Activated CD4-positive, alpha-beta T cell treated with anti-CD3 and anti-CD28 coated beads, Interleukin-2, Interleukin-6, amounts not matched to agents 100 ng/mL and 50 ng/mL, durations not matched to agents 16 hours and 8 hours (primary cell): ENCODE measurements at regions not wholly inside any gene's neighbourhood (a gene's known extent, or its start where the extent isn't known, plus 50 kb on each side); places are given as distances from the start of the nearest gene placed in this dataset.

Source experiments
- DNase-seq: peaks from one replicate; pipeline ENCODE4 v3.0.0-alpha.2; 2020

DNA sequence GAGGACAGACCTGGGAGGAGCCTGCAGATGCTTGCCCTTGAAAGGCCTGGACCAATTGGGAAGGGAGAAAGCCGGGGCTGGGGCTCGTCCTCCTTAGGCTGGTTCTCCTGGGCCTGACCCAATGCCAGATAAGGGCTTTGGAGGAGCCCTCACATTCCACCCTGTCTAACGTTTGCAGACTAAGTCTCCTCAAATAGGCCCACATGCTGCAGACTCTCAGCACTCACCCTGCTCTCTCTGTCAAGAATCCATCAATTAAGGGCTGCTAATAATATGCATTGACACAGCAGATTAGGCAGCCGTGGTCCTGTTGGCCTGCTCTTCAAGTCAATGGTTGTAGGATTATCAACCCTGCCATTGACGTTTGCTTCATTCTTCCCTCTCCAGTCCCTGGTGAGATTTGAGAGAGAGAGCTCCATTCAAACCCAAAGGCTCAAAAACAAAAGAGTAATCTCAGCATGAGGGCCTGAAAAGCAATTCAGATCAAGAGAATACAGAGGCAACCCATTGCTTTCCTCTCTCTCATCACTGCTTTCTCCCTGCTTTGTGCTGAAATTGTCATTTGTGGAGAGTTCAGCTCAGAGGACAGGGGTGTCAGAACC, 167.6 kb downstream of the INSIG2 start:
- no peak for DNase-seq

DNA sequence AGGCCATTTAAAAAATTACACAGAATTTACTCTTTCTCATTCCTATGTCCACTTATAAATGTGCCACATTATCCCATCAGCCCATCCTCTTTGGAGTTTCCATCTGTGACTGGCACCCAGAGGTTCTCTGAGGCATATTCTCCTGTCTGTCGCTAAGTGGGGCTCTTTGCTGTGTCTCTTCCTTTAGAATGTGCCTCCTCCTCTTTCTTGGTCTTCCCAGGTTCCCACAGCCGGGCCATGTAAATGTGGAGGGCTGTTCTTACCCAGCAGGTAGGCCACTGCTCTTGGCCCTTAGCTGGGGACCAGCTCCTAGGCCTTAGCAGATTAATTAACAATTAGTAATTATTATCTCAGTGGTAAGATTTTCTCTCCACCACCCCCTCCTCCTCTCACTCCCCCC, 167.0 kb downstream of the INSIG2 start:
- DNase-seq, result no peak

DNA sequence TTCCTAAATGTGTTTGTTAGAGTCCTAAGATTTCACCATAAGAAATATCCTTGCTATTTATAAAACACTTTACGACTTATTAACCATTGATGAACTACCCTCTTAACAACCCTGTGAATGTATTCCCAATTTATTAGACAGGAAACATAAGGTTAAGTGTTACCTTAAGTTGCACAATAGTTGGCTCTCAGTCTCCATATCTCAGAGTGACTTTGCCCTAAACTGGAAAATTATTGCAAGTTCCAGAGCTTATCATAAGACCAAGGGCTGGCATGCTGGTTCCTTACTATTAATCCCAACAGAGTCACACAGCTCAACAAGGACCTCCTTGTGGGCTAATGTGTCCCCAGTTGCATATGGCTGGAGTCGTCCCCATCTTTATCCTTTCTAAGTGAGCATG, 165.8 kb downstream of the INSIG2 start:
- no peak for DNase-seq

DNA sequence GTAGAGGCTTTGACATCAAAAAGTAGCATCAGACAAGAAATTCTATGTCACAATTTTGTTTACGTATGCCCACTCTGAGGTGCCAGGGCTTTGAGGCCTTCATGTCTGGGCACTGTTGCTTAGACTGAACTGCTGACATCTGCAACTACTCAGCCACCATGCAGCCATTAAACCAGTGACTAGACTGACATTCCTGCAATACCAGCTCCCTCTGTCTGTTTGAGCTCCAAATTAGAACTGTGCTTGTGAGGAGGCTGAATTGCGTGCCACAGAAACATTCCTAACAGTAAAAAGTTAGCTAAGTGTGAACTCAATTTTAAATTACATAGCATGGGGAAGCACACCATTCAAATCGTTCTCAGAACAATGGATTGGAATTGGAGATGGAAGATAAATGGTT, 163.2 kb downstream of the INSIG2 start:
- DNase-seq, result no peak

DNA sequence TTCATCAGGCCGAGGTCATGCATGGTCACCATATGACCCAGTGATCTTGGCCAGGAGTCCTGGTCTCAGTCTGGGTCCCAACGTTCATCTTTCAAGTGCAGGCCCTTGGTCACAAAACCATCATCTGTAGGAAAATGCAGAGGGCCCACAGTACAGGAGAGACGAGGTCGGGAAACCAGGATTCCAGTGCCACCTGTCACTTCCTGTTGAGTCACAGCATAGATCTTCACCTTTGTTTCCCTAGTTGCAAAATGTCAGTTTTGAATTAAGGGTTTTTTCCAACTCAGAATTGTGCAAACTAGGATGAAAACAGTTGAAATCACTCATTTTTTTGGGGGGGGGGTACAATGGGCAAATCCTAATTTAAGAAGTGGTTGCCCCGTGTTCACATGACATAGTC, 162.2 kb downstream of the INSIG2 start:
- no peak for DNase-seq

DNA sequence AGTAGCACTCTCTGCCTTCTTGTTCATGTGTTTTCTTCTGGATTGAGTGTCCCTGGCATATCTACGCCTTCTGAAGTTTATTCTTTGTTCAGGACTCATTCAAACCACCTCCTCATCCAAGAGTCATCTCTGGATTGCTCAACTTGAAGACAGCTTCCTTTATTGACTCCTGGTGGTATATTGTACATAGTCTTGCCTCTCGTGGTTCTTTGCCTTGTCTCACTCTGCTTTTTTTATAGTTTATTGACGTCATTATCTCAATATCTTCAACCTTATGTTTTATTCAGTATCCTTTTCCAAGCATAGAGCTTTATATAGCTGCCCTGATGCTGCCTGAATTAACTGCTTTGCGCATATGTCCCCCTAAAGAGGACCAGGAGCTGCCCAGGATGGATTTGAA, 161.7 kb downstream of the INSIG2 start:
- DNase-seq, result no peak

DNA sequence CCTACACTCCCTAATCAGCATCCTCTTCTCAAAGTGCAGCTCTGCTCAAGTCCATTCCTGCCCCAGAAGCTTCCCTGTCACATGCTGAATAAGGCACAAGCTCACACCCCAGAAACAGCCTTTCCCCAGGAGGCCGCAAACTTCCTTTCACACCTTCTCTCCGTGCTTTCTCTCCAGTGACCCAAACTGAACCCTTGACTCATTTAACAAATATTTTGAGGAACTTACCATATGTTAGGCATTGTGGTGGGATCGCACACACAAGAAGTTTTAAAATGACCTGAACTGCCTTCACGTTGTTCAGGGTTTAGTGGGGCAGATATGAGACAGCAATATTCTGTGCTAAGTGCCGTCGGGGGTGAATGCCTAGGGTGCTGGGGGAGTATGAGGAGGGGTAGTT, 161.3 kb downstream of the INSIG2 start:
- peak; percentile 9 for DNase-seq

DNA sequence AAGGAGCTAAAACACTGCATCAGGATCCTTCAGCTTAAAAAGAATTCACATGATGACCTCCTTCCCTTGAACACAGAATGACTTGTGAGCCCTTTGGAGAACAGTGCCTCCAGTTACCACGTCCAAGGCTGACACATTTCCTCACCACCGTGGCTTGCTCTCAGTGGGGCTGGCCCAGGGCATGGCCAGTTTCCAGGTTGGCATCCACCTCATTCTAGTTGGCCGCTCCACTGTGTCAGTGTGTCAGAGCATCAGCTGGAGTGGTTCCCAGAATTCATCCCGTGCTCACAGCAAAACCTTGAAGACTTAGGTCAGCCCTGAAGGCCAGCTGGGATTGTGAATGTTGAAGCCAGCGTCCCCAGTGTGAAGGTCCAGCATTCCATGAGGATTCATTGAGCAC, 158.5 kb downstream of the INSIG2 start:
- DNase-seq, result no peak

DNA sequence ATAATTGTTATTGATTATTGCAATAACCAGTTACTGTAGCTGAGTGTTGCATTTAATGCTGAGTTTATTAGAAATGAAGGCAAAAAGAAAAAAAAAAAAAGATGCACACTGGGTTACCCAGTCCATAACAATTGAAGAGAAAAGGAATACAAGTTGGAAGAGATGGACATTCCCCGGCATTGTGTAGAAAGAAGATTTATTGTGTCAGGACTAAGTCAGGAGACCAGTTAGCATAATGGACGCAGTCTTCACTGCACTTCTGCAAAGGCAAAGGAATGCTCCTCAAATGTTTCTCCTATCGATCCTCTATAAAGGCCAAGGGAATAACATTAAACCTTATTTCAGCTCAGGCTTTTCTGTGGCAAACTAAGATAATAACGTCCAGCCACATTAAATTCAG, 157.8 kb downstream of the INSIG2 start:
- DNase-seq, result no peak

DNA sequence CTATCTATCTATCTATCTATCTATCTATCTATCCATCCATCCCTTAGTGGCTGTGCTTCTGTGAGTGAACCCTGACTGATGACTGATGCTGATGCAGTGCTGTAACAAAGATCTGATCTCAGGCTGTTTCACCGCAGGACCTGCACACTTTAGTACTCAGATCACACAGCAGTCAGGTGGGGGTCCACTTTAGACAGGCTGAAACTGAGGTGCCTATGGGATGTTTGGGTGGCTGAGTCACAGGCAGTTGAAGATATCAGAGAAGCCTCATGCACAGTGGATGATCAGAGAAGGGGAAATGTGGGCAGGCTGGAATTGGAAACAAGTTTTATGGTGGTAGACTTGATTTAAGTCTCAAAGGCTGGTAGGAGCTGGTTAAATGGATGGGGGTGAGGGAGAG, 156.4 kb downstream of the INSIG2 start:
- no peak for DNase-seq

DNA sequence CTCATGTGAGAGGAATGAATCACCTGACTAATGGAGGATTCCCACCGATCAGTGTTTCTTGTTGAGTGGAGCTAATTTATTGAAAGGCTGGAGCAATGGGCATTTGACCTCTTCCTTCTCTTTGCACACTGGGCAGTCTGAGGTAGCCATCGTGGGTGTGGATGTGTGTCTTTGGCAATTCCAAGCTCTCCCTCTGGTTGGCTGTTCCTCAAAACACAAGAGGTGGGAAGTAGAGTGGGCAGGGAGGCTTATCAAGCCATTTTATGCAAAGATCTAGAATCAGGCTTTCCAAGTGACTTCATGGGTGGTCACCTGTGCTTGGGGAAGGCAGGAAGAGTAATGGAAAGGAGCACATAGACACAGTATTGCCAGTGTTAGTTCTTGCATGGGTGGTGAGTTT, 154.8 kb downstream of the INSIG2 start:
- DNase-seq, result no peak

DNA sequence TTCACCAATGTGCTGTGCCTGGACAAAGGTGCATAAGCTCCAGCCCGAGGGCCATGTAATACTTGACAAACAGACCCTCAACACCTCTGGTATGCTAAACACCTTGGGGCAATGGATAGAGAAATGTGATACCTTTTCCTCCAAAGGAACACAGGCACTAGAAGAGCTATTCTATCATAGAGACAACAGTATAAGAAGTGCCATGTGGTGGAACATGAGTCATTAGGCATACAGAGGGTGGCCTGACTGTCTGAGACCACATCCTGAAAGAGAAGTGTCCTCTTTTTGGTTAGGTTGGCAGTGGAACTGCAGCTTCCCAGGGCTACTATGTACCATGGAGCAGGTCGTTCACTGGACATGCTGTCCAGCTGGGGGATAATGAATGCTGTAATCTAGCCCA, 153.9 kb downstream of the INSIG2 start:
- no peak for DNase-seq

DNA sequence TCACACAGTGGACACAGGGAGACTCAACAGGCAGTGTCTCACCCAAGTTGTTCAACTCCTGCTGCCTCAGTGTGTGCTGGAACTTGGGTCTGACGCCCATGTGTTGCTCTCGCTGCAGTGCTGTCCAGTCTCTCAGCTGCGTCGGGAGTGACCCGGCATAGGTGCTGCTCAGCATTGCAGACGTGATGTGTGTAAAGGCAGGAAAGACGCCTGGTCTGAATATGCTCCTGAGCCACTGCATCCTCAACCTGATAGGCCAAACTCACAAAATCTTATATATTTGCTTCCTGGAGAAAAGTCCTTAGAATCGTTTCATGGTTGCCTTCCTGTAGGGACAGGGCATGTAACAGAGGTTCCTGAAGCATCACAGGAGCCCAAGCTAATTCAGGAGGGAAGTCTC, 152.9 kb downstream of the INSIG2 start:
- no peak for DNase-seq

DNA sequence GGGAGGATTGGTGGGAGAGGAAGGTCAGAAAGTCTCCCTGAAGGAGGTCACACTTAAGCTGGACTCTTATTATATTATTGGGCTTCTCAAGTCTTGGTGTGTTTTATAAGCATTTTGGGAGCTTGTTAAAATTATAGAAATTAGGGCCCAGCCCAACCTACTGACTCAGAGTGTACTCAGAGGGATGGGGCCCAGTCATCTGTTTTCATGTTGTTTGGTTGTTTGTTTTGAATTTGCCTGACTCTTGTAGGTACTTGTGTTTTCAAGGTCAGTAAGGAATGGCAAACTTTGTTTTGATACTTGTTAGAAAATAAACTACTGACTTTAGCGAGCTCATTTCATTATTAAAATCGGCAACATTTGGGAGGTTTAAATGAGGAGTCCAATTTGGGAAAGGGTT, 152.0 kb downstream of the INSIG2 start:
- DNase-seq, result no peak

DNA sequence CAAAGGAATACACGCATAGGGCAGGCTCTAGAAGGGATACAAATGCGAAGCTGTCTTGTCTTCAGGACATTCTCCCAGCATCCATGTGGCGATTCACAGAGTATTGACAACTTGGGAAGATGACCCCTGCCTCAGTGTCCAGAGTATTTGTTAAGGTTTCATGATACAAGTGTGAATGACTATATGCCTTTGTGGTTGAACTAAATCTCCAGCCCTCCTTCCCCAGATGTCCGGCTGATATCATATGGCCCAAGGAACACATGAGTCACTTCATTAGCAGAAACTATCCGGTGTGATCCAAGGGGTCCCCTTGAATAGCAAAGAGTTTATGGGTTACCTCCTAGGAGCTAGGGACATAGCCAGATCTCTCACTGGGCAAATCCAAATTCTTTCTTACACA, 151.0 kb downstream of the INSIG2 start:
- no peak for DNase-seq

DNA sequence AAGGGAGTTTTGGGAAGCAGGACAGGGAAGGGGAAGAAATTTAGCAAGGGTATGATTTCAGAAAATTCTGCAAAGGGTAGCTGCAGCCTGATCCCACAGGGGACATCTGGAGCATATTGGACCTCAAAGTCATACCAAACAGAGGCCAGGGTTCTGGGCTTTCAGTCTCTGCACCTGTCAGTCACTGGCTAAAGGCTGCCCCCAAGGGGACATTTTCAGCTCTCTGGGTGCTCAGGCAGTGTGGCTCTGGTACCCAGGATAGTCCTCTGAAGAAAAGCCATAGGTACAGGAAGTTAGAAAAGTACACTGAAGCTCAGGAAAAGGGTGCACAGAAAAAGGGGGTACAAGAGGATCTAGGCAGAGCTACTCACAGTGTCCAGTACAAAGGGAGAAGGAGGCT, 149.2 kb downstream of the INSIG2 start:
- DNase-seq, result no peak

DNA sequence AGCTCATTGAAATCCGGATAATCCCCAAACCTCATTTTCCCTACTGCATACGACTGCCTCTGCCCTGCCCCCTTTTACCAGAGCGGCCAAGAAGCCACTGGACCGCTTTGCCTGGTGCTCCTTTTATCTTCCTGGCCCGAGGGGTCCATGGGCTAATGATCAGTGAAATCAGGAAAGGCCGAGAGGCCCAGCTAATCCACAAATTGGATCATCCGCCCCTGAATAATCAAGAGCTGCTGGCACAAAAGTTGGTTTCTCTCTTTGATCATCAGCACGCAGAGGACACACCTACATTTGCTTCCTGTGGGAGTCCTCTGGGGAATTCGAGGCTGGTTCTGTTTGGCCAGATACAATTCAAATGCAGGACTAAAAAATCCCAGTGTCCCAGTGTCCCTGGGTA, 144.5 kb downstream of the INSIG2 start:
- DNase-seq, result no peak

DNA sequence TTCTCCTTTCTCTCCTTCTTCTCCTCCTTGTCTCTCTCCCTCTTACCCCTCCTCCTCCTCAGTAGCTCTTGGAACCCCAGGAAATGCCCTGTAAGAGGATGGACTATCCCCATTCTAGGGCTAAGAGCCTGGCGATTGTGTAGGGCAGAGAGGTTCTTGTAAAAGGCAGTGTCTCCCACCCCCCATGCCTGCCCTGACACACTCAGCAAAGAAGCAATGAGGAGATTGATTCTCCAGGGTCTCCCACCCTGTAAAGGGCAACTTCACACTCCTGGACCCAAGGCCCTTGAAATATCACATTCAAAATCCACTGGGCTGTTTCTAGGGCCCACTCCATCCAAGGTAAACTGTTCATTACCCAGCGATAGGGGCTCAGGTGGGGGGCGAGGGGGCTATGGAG, 144.1 kb downstream of the INSIG2 start:
- no peak for DNase-seq

DNA sequence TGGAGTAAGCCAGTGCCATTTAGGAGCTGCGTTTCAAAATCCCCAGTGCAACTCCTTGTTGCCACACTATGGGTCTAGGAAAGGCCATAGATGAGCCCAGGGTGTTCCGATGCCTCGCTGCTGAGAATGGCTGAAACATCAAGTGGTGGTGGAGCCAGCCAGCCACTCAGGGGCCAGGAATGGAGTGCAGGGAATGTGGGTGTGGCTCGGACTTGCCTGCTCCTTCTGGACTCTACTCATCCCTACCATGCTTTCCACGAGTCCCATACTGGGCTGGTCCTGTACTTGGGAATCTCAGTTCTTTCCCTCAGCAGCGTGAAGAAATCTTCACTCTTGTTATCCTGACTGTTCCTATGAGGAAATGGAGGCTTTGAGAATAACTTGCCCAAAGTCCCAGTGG, 143.5 kb downstream of the INSIG2 start:
- DNase-seq, result no peak

DNA sequence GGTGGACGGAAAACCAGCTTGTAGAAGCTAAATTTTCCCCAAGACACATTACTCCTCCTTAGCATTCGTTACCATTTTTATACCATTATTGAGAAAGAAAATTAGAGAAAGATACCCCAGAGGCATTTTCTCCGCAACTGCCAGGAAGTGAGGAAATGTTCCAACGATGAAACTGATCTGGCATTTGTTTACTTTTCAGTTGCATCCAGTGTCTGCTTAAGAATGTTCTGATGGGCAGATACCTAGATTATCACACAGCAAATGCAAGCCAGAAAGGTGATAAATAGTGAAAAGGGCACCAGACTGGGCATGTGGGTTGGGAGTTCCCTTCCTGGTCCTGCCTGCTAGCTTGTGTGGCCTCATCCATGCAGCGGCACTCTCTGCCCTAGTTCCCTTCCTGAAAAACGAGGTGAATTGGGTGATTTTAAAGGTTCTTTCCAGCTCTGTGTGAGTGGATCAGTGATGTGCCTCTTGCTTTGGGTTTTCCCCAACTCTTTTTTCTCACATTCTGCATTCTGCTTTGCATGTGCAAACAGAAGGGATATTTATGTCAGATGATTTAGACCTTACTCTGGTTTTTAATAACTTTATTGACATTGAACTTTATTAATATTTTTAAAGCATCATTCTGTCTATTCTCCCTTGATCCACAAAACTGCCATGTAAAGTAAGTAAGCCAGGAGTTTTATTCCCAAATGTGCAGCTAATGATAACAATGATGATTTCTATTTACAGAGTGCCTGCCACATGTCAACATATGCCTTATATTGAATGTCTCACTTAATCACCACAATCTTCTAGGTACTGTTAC, 139.6 kb downstream of the INSIG2 start:
- DNase-seq, result no peak

DNA sequence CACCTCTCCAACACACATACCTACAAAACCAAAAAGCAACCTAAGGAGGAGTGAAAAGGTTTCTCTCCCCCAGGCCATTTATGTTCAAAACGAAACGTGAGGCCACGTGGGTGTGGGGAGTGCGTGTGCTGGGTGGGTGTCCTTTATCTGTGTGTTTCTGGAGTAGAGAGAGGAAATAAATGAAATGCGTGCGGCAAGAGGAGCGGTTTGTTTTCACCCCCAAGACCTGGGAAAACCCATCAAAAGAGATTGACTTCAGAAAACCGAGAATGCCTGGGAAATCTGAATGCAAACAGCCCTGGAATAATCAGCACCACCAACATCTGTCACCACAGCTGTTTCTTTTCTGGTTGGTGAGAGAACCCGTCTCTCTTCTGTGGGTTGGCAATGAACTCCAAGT, 137.4 kb downstream of the INSIG2 start:
- DNase-seq, result no peak

DNA sequence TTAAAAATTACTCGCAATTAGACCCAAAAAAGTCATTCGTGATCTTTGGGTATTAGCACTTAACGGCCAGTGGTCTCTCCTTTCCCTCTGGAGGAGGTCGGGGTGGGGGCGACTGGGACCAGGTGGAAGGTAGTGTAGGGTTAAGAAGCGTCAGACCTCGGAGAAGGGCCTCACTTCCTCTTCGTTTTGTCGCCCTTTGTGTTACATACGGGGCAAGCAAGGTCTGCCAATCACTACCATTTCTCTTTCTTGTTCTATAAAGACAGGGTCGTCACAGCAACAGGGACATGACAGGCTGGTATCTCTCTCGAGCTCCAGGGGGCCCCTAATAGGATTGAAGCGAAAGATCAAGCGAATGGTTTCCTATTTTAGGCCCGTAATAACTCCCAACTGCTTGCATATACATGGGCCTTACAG, 136.6 kb downstream of the INSIG2 start:
- no peak for DNase-seq

DNA sequence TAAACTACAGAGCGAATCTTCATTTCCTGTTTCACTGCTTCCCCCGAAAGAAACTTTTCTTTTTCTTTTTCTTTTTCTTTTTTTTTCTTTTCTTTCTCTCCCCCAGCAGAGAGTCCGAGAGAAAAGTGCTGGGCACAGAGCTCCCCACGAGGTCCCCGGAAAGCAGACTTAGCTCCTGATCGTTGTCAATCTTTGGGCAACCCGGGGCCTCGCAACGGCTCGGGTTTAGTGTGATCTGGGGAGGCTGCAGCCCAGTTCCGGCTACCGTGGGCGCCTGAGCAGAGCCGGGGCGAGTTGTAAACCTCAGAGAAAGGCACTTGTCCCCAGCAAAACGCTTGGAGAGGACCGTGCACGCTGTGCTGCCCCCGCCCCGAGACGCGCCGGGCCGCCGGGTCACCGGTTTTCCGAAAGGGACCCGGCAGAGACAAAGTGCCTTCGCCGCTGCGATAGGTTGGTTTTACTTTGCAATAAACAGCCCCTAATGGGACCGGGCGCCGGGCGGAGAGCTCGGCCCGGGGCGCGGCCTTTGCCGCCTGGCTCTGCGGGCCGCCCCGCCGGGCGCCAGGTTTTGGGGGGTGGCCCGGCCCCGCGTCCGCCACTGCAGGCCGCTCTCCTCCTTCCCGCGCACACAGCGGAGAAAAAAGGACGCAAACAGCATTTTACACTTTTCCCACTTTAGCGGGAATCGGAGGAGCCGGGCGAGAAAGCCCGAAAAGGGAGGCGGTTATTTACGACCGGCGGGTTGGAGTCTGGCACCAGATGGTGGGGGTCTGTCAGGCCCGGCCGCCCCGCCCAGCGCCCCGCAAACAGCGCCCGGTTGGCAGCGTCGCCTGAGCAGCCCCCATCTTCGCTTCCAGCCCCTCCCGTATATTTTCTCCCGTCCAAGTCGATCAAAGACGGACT, 136.0 kb downstream of the INSIG2 start:
- DNase-seq, result peak; percentile 57

DNA sequence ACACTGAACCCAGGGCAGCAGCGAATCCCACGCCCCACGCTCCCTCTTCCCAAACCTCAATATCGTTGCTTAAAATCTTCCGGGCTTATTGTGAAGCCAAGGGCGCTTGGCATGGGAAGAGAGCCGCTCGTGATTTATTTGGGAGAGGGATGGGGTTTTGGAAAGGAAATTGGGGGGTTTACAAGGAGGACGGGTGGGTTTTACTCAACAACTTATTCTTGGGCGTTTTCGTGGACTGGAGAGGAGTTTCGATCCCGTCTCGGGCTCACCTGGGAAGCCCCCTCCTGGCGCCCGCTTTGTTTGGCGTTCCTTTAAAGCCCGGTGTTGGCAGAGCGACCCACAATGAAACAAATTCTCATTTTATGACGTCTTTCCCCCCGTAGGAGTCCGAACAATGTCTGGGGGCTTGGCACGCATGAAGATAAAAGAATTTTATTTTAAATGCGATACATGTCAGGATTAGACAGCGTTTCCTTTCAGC, 135.3 kb downstream of the INSIG2 start:
- no peak for DNase-seq
